HG03103 (cell line): ENCODE measurements at regions not wholly inside any gene's neighbourhood (a gene's known extent, or its start where the extent isn't known, plus 50 kb on each side); places are given as distances from the start of the nearest gene placed in this dataset.
"Not testable (repeated sequence)": the region's sequence is repeated elsewhere in the genome, so short reads cannot be mapped to it uniquely, and the experiment has no call there.

Source experiments
- ATAC-seq: cut with Tn5 transposase; IDR thresholded peaks from one replicate; pipeline ENCODE4 v1.9.1; 2021; ENCODE audit warnings: low read depth; ENCODE audit not compliant: unreplicated experiment

GRCh38 chr4:137960371-137961050, 281.6 kb downstream of the SLC7A11 start:
- ATAC-seq: no peak

GRCh38 chr4:137957806-137958205, 284.3 kb downstream of the SLC7A11 start:
- no peak for ATAC-seq

GRCh38 chr4:137956256-137956655, 285.9 kb downstream of the SLC7A11 start:
- ATAC-seq: no peak

- ATAC-seq: no peak
Observed at GRCh38 chr4:137955595-137955994, 286.6 kb downstream of the SLC7A11 start.

- no peak for ATAC-seq
Observed at GRCh38 chr4:137952116-137952515, 290.0 kb downstream of the SLC7A11 start.

- ATAC-seq: no peak
Observed at GRCh38 chr4:137950286-137950685, 291.9 kb downstream of the SLC7A11 start.

- no peak for ATAC-seq
Observed at GRCh38 chr4:137949746-137950145, 292.4 kb downstream of the SLC7A11 start.

GRCh38 chr4:137946453-137947174, 295.5 kb downstream of the SLC7A11 start:
- ATAC-seq: no peak

GRCh38 chr4:137942815-137943214, 299.3 kb downstream of the SLC7A11 start:
- not testable (repeated sequence) for ATAC-seq

GRCh38 chr4:137942015-137942515, 300.1 kb downstream of the SLC7A11 start:
- not testable (repeated sequence) for ATAC-seq

GRCh38 chr4:137934911-137935310, 307.2 kb downstream of the SLC7A11 start:
- ATAC-seq: no peak

GRCh38 chr4:137934046-137934445, 308.1 kb downstream of the SLC7A11 start:
- ATAC-seq: no peak

- no peak for ATAC-seq
Observed at GRCh38 chr4:137927972-137928371, 314.2 kb downstream of the SLC7A11 start.

- no peak for ATAC-seq
Observed at GRCh38 chr4:137923494-137923893, 318.7 kb downstream of the SLC7A11 start.

- no peak for ATAC-seq
Observed at GRCh38 chr4:137922721-137923120, 319.4 kb downstream of the SLC7A11 start.

GRCh38 chr4:137909529-137910309, 332.4 kb downstream of the SLC7A11 start:
- ATAC-seq: no peak

- no peak for ATAC-seq
Observed at GRCh38 chr4:137905930-137906329, 336.2 kb downstream of the SLC7A11 start.

GRCh38 chr4:137901114-137901513, 341.0 kb downstream of the SLC7A11 start:
- no peak for ATAC-seq

GRCh38 chr4:137896221-137896737, 345.9 kb downstream of the SLC7A11 start:
- ATAC-seq: no peak

- not testable (repeated sequence) for ATAC-seq
Observed at GRCh38 chr4:137895515-137895914, 346.6 kb downstream of the SLC7A11 start.

- no peak for ATAC-seq
Observed at GRCh38 chr4:137892134-137892533, 350.0 kb downstream of the SLC7A11 start.
